ENCODE measurements at regions not wholly inside any gene's neighbourhood (a gene's known extent, or its start where the extent isn't known, plus 50 kb on each side); places are given as distances from the start of the nearest gene placed in this dataset.

DNA sequence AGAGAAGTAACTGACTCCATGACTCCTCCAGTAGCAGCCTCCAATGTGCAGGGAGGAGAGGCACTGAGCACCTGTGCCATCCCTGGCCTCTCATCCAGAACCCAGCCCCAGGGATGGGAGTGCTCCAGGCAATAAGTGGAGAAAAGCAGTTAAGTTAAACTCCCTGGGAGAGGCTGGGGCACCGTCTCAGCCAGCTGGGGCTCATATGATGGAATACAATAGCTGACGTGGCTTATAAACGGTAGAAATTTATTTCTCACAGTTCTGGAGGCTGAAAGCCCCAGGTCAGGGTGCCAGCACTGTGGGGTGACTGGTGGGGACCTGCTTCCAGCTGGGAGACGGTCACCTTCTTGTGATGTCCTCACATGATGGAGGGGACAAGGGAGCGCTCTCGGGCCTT is 94.7 kb downstream of the RAMP3 start:
- Histone ChIP-seq H3K9me1 (ENCODE audit: insufficient read depth, low read length) (no peaks in the 10 kb centered on the region), H4K8ac (ENCODE audit: low read depth in 2 of 2, low read length in 2 of 2) (no peak overlapping the region), H2BK15ac (ENCODE audit: low read depth, low read length) (no peak overlapping the region), H2BK120ac (ENCODE audit: low read depth, low read length) (no peak overlapping the region), H3K4ac (ENCODE audit: low read depth, low read length) (no peak overlapping the region), H3K79me1 (ENCODE audit: low read depth in 1 of 2, low read length in 2 of 2) (no peaks in the 10 kb centered on the region), H3K9me3 (ENCODE audit: control insufficient read depth, insufficient read depth, low read length) (no peaks in the 10 kb centered on the region), H3K56ac (ENCODE audit: extremely low read depth, insufficient read depth, low read length) (no peak overlapping the region), H4K91ac (ENCODE audit: insufficient read depth, low read depth, low read length) (no peak overlapping the region), H2BK20ac (ENCODE audit: low read depth, low read length) (no peak overlapping the region), H2AFZ (replicated peaks; ENCODE audit: low read length, poor library complexity) (no peak overlapping the region), H2BK5ac (ENCODE audit: low read depth, low read length, poor library complexity, severe bottlenecking) (no peak overlapping the region), H3K9ac (ENCODE audit: low read depth, low read length) (no peak overlapping the region), H2AK5ac (ENCODE audit: low read depth, low read length) (no peak overlapping the region), H3K18ac (ENCODE audit: low read depth, low read length) (no peak overlapping the region), H2AK9ac (replicated peaks; ENCODE audit: low read depth, low read length, poor library complexity) (no peak overlapping the region), H4K20me1 (ENCODE audit: insufficient read depth, low read length) (no peaks in the 10 kb centered on the region), H4K5ac (ENCODE audit: low read depth, low read length) (no peak overlapping the region), H3K14ac (replicated peaks; ENCODE audit: low read depth, low read length) (no peak overlapping the region), H3K4me2 (ENCODE audit: low read depth, low read length) (no peak overlapping the region), H3K36me3 (ENCODE audit: control insufficient read depth, insufficient read depth, low read length) (no peaks in the 10 kb centered on the region), H3K4me1 (ENCODE audit: control insufficient read depth, insufficient read depth, low read length) (no peaks in the 10 kb centered on the region), H3K23ac (ENCODE audit: low read depth, low read length) (no peak overlapping the region), H3K4me3 (ENCODE audit: insufficient read depth, low read depth, low read length) (no peak overlapping the region), H3K27me3 (ENCODE audit: control insufficient read depth, insufficient read depth, low read length) (peaks cover 2% of the 10 kb centered on the region; the same call in 1 of the 2 replicates), H3K27ac (ENCODE audit: insufficient read depth, low read length) (no peak overlapping the region)
- ChIA-PET POLR2A (ENCODE audit: unreplicated experiment) (no interaction called here), CTCF (no interaction called here)
- in situ Hi-C loops (cut with MboI; ENCODE audit: low sequenced_read_pairs): loop anchor here (5.0 kb wide), 1 partner anchor 100 kb away; no protein-coding TSS in a partner anchor
- dilution Hi-C loops (cut with HindIII; ENCODE audit: low sequenced_read_pairs, unreplicated experiment): no loop called here
- intact Hi-C loops (cut with micrococcal nuclease): no loop called here
- TF ChIP-seq FOS (IDR thresholded peaks at IDR 0.05; ENCODE audit: low read depth, low read length) (no peak), CHD1 (IDR thresholded peaks at IDR 0.05; ENCODE audit: low read depth, low read length) (no peak), RCOR1 (IDR thresholded peaks at IDR 0.05; ENCODE audit: insufficient replicate concordance, low read length) (no peak), MXI1 (IDR thresholded peaks at IDR 0.05; ENCODE audit: borderline replicate concordance, low read depth, low read length) (no peak), BHLHE40 (IDR thresholded peaks at IDR 0.05; ENCODE audit: low read depth, low read length) (no peak), POLR2A (IDR thresholded peaks at IDR 0.05; ENCODE audit: low read depth, low read length) (no peak), RFX5 (IDR thresholded peaks at IDR 0.05; ENCODE audit: low read depth, low read length) (no peak), SMC3 (IDR thresholded peaks at IDR 0.05; ENCODE audit: low read depth, low read length) (no peak), MAFK (IDR thresholded peaks at IDR 0.05; ENCODE audit: low read depth, low read length) (no peak), NFE2L2 (IDR thresholded peaks at IDR 0.05; ENCODE audit: low read depth, low read length) (no peak), RAD21 (IDR thresholded peaks at IDR 0.05; ENCODE audit: low read length) (no peak), CEBPB (IDR thresholded peaks at IDR 0.05; ENCODE audit: low read depth, low read length) (no peak), MAZ (IDR thresholded peaks at IDR 0.05; ENCODE audit: borderline replicate concordance, low read depth, low read length) (no peak)
- TF ChIP-seq, protein P1, sequence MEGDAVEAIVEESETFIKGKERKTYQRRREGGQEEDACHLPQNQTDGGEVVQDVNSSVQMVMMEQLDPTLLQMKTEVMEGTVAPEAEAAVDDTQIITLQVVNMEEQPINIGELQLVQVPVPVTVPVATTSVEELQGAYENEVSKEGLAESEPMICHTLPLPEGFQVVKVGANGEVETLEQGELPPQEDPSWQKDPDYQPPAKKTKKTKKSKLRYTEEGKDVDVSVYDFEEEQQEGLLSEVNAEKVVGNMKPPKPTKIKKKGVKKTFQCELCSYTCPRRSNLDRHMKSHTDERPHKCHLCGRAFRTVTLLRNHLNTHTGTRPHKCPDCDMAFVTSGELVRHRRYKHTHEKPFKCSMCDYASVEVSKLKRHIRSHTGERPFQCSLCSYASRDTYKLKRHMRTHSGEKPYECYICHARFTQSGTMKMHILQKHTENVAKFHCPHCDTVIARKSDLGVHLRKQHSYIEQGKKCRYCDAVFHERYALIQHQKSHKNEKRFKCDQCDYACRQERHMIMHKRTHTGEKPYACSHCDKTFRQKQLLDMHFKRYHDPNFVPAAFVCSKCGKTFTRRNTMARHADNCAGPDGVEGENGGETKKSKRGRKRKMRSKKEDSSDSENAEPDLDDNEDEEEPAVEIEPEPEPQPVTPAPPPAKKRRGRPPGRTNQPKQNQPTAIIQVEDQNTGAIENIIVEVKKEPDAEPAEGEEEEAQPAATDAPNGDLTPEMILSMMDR (conservative IDR thresholded peaks at IDR 0.05; ENCODE audit: low read depth, low read length): no peak
- TF ChIP-seq, protein P2, sequence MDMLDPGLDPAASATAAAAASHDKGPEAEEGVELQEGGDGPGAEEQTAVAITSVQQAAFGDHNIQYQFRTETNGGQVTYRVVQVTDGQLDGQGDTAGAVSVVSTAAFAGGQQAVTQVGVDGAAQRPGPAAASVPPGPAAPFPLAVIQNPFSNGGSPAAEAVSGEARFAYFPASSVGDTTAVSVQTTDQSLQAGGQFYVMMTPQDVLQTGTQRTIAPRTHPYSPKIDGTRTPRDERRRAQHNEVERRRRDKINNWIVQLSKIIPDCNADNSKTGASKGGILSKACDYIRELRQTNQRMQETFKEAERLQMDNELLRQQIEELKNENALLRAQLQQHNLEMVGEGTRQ (IDR thresholded peaks at IDR 0.05; ENCODE audit: low read depth, low read length): no peak
- TF ChIP-seq, protein P3, sequence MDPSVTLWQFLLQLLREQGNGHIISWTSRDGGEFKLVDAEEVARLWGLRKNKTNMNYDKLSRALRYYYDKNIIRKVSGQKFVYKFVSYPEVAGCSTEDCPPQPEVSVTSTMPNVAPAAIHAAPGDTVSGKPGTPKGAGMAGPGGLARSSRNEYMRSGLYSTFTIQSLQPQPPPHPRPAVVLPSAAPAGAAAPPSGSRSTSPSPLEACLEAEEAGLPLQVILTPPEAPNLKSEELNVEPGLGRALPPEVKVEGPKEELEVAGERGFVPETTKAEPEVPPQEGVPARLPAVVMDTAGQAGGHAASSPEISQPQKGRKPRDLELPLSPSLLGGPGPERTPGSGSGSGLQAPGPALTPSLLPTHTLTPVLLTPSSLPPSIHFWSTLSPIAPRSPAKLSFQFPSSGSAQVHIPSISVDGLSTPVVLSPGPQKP (IDR thresholded peaks at IDR 0.05; ENCODE audit: borderline replicate concordance, low read depth, low read length): no peak
- no peak for ATAC-seq (ENCODE audit: low read depth)
- DNase-seq: no peak
- BruUV-seq (replicated peaks): no TSS peak
- no CpG with 5 or more reads among the region's 6 CpGs for WGBS, 2 experiments (ENCODE audit: extremely low coverage in 2 of 2, insufficient read length in 1 of 2)
